A549 (cell line): ENCODE measurements at regions not wholly inside any gene's neighbourhood (a gene's known extent, or its start where the extent isn't known, plus 50 kb on each side); places are given as distances from the start of the nearest gene placed in this dataset.

Source experiments
- EP300 ChIP-seq, 2 experiments: fragments of >200 bp; sonication (Bioruptor Twin); formaldehyde crosslinking; IDR thresholded peaks; 2 replicates in 1 of 2; 3 replicates in 1 of 2; pipeline ENCODE4 v1.6.1; 2016 to 2017
- KDM1A ChIP-seq: fragments of 200-600 bp; sonication (generic); IDR thresholded peaks from 2 replicates; pipeline ENCODE4 v1.6.1; 2016; ENCODE audit warnings: low read depth, mild to moderate bottlenecking
- POLR2A ChIP-seq: IDR thresholded peaks from 2 replicates; pipeline ENCODE4 v1.6.1; 2012; ENCODE audit warnings: mild to moderate bottlenecking, low read length
- POLR2AphosphoS2 ChIP-seq: conservative IDR thresholded peaks from 2 replicates; pipeline ENCODE4 v1.6.1; 2012; ENCODE audit warnings: low read length, improper control_type of control experiment, inconsistent platforms
- TF ChIP-seq, protein P1 (sequence below): fragments of >200 bp; sonication (Bioruptor Twin); formaldehyde crosslinking; IDR thresholded peaks from 3 replicates; pipeline ENCODE4 v1.5.1; 2016

DNA sequence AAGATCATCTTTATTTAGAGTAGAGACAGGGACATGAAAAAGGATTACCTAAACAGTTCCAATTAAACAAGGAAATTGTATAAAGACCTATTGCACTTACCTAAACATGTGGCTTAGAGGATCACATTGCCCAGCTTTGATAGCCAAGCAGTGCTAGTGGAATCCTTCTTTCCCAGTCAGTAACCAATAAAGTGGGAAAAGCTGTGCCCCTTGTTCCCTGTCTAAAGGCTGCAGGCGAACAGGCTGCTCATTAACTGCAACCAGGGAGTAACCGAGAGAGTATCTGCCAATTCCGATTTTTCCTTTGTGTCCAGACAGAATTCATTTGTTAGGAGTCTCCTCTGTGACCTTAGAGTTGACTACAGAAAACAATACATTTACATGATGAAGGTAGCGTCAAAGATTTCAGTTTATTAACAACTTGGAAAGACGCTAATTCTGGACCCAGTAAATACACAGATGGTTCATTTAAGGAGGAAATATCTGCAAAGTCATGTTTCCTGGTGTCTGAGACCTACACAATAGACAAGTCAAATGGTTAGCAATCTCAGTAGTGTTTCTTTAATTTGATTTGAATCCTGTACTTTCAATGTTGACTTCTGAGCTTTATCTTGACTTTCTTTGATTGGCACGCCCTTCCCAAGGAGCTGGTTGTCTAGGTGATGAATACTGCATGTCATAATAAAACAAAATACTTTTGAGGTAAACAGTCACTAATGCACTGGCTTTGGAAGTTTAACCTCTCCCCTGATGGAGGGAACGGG lies 57.3 kb upstream of the MET start:
- no peak for TF ChIP-seq EP300 (IDR thresholded peaks at IDR 0.05)
- TF ChIP-seq, protein P1, sequence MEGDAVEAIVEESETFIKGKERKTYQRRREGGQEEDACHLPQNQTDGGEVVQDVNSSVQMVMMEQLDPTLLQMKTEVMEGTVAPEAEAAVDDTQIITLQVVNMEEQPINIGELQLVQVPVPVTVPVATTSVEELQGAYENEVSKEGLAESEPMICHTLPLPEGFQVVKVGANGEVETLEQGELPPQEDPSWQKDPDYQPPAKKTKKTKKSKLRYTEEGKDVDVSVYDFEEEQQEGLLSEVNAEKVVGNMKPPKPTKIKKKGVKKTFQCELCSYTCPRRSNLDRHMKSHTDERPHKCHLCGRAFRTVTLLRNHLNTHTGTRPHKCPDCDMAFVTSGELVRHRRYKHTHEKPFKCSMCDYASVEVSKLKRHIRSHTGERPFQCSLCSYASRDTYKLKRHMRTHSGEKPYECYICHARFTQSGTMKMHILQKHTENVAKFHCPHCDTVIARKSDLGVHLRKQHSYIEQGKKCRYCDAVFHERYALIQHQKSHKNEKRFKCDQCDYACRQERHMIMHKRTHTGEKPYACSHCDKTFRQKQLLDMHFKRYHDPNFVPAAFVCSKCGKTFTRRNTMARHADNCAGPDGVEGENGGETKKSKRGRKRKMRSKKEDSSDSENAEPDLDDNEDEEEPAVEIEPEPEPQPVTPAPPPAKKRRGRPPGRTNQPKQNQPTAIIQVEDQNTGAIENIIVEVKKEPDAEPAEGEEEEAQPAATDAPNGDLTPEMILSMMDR: no peak
- TF ChIP-seq KDM1A: no peak
- no peak for TF ChIP-seq POLR2A
- TF ChIP-seq POLR2AphosphoS2: no peak
